KG1 (cell line): ENCODE measurements at regions not wholly inside any gene's neighbourhood (a gene's known extent, or its start where the extent isn't known, plus 50 kb on each side); places are given as distances from the start of the nearest gene placed in this dataset.

ENCODE experiments used
- DNase-seq: peaks from one replicate; lab custom pipeline; 2025; lab: John Stamatoyannopoulos, UW

GRCh38 chr13:100855151-100855550 lies 180.6 kb upstream of the TMTC4 start:
- DNase-seq, result no peak

- no peak for DNase-seq
Measured at GRCh38 chr13:100854006-100854405, 179.4 kb upstream of the TMTC4 start.

DNA sequence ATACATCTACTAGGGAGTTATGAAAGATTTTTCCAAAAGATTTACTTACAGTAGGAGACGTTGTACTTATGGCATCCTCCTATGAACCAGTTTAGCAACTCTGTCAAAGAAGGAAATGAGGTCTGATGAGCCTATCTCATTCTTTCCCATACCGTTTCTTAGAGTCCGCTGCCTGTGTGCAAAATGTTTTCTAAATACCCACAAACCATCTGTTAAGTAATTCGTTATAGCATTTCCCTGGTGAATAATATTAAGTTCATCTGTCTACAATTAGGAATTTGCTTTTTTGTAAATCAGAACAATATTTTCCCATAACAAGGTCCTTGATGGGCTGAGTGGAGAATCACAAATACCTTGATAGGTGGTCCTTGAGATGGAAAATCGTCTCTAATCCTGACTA lies 178.8 kb upstream of the TMTC4 start:
- no peak for DNase-seq

DNA sequence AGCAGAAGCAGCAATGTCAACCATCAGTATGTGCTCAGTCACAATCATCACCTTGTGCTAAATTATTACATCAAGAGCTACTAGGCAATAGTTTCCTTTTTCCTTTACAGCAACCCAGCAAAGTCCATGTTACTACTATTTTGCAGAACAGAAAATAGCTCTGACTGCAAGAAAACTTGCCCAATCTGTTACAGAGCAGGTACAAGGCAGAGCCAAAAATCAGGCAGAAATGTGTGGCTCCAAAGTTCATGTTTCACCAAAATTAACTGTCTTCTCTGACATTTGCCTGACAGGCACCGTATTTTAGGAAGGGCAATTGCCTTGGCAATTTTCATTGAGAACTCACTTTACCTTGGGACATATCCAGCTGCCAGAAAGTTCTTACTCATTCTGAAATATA lies 177.6 kb upstream of the TMTC4 start:
- no peak for DNase-seq

DNA sequence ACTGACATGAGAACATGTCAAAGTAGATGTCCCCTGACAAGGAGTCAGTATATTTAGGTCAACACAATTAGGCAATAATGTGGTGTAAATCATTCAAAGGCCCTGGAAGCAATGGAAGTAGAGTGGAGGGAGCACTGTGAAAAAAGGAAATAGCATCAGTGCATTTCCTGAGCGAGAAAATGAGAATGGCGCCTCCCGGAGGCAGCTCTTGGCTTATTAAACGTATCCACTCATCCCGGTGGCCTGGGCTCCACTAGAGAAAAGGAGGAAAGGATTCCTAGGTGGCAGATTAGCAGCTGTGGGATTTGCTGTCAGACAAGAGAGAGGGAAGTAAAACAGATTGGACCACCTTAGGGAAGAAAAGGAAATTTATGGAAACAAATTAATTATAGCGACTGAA lies 173.7 kb upstream of the TMTC4 start:
- no peak for DNase-seq

DNA sequence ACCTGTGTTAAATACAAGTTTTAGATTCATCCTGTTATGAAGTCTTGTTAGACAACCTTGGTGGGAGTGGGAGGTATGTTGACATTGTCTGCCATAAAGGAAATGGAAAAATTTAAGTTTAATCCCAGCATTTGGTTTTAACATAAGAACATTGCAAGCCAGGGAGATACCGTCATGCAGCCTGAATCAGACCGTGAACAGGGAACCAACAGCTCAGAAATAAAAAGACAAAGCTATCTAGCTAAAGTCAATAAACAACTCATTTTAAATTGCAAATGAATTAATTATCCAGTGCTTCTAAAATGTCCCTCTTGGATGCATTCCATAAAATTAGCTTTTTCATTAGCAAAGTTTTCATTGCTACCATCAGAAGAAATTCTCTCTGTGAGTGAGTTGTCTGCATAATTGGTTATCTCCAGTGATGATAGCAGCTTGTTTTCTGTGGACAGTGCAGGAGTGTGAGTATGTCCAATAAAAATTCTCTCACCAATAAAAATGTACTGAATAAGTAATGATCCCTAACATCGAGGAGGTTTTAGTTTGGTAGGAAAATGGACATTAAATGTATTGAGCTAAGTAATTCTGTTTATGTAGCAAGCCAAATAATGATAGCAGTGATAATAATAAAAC lies 170.6 kb upstream of the TMTC4 start:
- DNase-seq, result no peak

GRCh38 chr13:100842136-100842535 lies 167.5 kb upstream of the TMTC4 start:
- DNase-seq, result no peak

- DNase-seq, result no peak
Measured at GRCh38 chr13:100838387-100838786, 163.8 kb upstream of the TMTC4 start.

GRCh38 chr13:100837631-100838030 lies 163.0 kb upstream of the TMTC4 start:
- no peak for DNase-seq

DNA sequence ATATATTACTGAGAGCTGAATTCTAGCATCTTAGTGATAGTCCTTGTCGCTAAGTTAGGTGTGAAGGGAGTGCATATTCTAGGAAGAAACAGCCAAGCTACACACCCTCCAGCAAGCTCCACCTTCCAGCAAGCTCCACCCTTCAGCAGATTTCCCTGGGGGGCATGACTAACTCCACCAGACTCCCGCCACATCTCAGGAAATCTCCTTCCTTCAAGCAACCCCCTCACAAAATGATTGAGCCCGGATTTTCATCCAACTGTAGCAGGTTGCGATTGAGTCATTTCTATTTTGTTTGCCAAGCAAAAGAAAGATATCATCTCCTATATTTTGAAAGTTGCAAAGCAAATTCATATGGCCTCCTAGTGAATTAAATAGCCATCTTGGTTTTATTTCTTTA lies 162.1 kb upstream of the TMTC4 start:
- no peak for DNase-seq

GRCh38 chr13:100835695-100836094 lies 161.1 kb upstream of the TMTC4 start:
- no peak for DNase-seq

- no peak for DNase-seq
Measured at GRCh38 chr13:100833427-100833826, 158.8 kb upstream of the TMTC4 start.

- DNase-seq, result no peak
Measured at GRCh38 chr13:100828226-100828625, 153.6 kb upstream of the TMTC4 start.

- DNase-seq, result no peak
Measured at GRCh38 chr13:100827489-100828176, 153.0 kb upstream of the TMTC4 start.

- DNase-seq, result no peak
Measured at GRCh38 chr13:100826441-100826840, 151.8 kb upstream of the TMTC4 start.

DNA sequence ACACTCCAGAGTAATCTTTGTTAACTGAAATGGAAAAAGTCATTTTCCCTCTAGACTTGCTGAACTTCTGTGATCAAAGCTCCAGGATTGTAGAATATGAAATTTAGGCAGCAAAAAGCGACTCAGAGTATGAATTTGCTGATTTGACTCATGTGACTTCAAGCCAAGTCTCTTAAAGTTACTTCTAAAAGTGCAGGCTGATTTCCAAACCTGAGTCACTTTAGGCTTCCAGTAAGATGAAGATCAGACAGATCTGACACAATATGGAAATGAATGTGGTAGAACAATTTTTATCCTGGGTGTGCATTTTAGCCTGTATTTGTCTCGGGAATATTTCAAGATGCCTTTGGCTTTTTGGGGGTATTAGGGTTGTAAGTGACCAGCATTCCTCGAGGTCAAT lies 151.0 kb upstream of the TMTC4 start:
- DNase-seq, result no peak

GRCh38 chr13:100824366-100824765 lies 149.8 kb upstream of the TMTC4 start:
- no peak for DNase-seq

DNA sequence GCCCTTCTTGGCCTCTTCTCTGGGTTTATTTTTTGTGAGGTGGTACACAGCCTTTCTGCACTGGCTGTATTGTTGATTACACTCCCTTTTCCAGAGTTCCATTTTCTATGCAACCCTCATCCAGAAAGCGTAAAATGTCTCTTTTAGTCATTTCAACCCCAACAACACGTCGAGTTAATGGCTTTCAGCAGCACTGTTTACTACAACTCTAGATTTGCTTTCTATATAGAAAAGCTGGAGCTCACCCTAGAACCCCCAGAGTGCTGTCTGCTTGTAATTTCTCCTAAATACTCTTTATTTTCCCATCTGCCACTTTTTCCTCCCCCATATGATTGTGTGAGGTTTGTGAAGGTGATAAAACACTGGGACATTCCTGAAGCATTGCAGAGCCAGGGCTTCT lies 148.9 kb upstream of the TMTC4 start:
- DNase-seq, result no peak

GRCh38 chr13:100822871-100823443 lies 148.4 kb upstream of the TMTC4 start:
- no peak for DNase-seq

- DNase-seq, result no peak
Measured at GRCh38 chr13:100818711-100819110, 144.1 kb upstream of the TMTC4 start.

DNA sequence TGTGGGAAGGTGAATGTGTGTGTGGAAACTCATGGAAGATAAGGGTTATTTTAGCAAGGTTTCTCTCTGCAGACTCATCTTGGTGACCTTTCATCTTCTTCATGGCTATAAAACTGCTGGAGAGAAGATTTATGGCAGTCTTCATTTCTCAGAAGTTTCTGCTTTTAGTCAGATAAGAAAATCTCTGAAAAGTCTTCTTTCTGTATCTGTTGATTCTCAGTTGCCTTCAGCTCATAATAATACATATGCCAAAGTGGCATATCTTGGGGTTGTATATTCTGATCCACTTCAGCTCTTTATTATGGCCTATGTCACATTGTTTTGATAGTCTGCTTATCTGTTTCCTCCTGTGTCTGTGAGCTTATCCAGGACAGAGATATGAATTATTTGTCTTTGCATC lies 143.3 kb upstream of the TMTC4 start:
- DNase-seq, result no peak

GRCh38 chr13:100815476-100816046 lies 141.0 kb upstream of the TMTC4 start:
- DNase-seq, result no peak

DNA sequence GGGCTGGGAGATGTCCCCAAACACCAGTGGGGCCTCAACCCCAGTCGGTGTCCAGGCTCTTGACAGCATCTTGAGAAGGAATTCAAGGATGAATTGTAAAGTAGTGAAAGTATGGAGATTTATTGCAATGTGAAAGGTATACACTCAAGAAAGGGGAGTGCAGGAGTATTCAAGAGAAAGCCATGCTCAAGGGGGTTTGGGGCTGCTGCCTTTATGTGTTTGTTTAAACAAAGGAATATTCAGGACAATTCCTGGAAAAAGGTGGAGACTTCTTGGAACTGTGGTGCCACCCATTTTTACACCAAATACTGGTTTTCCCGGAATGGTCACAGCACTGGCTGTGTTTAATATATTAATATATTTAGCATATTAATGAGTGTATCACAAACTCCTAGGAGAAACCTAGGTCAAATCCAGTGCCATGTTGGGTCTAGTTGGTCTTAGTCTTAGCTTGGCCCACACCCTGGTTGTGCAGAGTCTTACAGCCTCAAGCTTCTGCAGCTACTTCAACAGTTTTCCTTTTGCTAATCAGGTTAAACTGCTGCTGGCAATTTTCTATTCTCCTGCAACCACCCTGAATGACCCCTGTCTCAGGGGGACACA lies 138.5 kb upstream of the TMTC4 start:
- DNase-seq, result no peak
